ENCODE measurements at regions not wholly inside any gene's neighbourhood (a gene's known extent, or its start where the extent isn't known, plus 50 kb on each side); places are given as distances from the start of the nearest gene placed in this dataset.

GRCh38 chr3:124246376-124246775 lies 254.5 kb upstream of the ROPN1 start:
- TF ChIP-seq, protein P1, sequence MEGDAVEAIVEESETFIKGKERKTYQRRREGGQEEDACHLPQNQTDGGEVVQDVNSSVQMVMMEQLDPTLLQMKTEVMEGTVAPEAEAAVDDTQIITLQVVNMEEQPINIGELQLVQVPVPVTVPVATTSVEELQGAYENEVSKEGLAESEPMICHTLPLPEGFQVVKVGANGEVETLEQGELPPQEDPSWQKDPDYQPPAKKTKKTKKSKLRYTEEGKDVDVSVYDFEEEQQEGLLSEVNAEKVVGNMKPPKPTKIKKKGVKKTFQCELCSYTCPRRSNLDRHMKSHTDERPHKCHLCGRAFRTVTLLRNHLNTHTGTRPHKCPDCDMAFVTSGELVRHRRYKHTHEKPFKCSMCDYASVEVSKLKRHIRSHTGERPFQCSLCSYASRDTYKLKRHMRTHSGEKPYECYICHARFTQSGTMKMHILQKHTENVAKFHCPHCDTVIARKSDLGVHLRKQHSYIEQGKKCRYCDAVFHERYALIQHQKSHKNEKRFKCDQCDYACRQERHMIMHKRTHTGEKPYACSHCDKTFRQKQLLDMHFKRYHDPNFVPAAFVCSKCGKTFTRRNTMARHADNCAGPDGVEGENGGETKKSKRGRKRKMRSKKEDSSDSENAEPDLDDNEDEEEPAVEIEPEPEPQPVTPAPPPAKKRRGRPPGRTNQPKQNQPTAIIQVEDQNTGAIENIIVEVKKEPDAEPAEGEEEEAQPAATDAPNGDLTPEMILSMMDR (conservative IDR thresholded peaks at IDR 0.05 in 1 of 2, IDR thresholded peaks at IDR 0.05 in 1 of 2; ENCODE audit: low read depth in 1 of 2, low read length in 2 of 2), result no peak
- TF ChIP-seq EZH2 (IDR thresholded peaks at IDR 0.05; ENCODE audit: low read length, missing control alignments), result no peak

Measured in fibroblast of lung (primary cell).